ENCODE measurements at regions not wholly inside any gene's neighbourhood (a gene's known extent, or its start where the extent isn't known, plus 50 kb on each side); places are given as distances from the start of the nearest gene placed in this dataset.

DNA sequence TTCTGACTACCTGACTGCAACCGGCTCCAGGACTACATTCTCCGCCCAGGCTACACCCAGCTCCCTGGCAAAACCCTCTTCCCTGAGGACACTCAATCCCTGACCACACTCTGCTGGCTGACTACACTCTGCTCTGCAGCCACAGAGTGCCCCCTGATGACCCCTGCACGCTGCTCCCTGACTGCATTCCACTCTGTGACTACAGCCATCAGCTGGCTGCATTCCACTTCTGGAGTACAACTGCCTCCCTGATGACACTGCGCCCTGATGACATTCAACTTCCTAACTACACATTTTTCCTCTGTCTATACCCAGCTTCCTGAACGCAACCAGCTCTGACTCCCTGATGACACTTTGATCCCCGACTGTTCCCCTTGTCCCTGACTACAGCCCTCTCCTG is 71.3 kb upstream of the NRXN1 start:
- DNase-seq (ENCODE audit: low spot score), result no peak

DNA sequence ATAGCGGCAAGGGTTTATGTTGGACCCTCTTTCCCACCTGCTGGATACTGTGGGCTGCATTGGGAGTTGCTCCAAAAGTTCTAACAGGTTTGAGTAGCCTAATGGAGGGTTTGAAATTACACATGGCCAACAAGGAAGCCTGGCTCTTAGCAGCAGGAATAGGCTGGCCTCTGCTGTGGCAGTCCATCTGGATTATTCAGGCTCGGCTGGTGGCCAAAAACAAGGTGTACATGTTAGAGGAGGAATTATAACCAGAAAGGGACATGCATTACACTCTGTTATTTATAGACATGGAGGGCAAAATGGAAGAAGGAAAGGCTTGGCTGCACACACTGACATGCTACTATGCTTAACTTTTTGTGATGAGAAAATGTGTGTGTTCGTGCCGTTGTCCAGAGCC is 61.1 kb upstream of the NRXN1 start:
- no peak for DNase-seq (ENCODE audit: low spot score)

GRCh38 chr2:51085420-51086068 is 53.6 kb upstream of the NRXN1 start:
- no peak for DNase-seq (ENCODE audit: low spot score)

- no peak for DNase-seq (ENCODE audit: low spot score)
Observed at GRCh38 chr2:51084750-51085149, 52.8 kb upstream of the NRXN1 start.
